GM21423 (cell line): ENCODE measurements at regions not wholly inside any gene's neighbourhood (a gene's known extent, or its start where the extent isn't known, plus 50 kb on each side); places are given as distances from the start of the nearest gene placed in this dataset.
"Not testable (repeated sequence)": the region's sequence is repeated elsewhere in the genome, so short reads cannot be mapped to it uniquely, and the experiment has no call there.

ENCODE experiments used
- ATAC-seq: cut with Tn5 transposase; IDR thresholded peaks from one replicate; pipeline ENCODE4 v1.9.1; 2021; ENCODE audit warnings: mild to moderate bottlenecking, moderate library complexity; ENCODE audit not compliant: unreplicated experiment

GRCh38 chr4:4030509-4030908 is 196.2 kb downstream of the OTOP1 start:
- not testable (repeated sequence) for ATAC-seq

GRCh38 chr4:4031446-4032135 is 195.1 kb downstream of the OTOP1 start:
- ATAC-seq, result not testable (repeated sequence)

DNA sequence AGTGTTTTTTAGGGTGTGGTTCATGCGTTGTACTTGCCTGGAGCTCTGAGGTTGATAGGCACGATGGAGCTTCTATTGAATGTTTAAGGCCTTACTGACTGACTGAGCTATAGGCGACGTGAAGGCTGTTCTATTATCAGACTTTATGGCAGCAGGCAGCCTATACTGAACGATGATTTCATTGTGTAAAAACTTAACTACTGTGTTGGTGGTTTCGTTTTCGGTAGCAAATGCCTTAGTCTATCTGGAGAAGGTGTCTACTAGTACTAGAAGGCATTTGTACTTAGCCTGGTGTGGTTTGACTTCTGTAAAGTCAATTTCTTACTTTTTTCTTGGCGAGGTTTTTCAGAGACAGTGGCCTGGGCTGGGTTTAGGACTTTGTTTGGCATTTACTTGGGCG is 194.4 kb downstream of the OTOP1 start:
- ATAC-seq, result not testable (repeated sequence)

DNA sequence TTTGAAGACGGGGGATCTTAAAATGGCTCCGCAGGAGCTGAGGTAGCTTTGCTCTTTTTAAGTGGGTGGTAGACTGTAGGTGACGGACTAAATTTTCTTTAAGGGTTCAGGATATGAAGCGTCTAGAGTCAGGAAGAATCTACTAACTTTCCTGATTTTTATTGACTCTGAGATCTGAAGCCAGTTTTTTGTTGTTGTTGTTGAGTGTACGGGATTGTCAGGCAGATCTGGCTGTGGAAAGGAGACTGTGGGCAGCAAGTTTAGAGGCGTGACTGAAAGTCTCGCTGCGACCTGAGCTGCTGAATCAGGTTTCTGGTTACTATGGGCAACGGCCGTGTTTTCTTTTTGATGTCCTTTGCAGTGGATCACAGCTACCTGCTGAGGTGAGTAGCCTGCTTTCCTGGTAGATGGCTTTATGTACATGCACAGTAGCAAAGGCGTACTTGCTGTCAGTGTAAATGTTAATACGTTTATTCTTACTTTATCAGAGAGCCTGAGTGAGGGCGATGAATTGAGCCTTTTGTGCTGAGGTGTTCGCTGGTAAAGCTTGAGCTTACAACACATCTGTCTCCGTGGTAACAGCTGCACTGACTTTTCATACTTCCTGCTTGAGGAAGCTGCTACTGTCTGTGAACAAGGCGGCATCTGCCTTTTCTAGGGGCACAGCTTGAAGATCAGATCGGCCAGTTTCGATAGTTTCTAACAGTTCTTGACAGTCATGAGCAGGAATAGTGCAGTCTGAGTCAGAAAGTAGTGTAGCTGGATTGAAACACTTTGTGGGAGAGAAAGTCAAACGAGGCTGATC is 193.7 kb downstream of the OTOP1 start:
- ATAC-seq, result not testable (repeated sequence)

DNA sequence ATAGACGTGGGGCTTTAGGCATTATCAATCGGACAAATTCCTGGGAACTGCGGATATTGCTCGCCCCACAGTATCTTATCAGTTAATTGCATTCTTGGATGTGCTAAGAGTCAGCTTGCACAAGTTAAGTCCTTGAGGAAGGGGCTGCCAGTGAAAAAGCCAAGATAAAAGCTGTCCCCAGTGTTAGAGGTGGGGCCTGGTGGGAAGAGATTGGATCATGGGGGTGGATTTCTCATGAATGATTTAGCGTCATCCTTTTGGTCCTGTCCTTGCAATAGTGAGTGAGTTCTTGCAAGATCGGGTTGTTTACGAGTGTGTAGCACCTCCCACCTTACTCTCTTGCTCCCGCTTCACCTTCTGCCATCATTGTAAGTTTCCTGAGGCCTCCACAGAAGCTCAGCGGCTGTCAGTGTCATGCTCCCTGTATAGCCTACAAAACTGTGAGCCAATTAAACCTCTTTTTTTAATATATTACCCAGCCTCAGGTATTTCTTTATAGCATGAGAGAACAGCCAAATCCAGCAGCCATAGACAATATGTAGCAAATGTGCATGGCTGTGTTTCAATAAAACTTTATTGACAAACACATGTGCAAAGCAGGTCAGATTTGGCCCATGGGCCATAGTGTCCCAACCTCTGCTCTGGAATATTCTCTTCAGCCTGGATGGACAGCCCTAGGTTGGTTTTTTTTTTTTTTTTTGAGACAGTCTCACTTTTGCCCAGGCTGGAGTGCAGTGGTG is 189.2 kb downstream of the OTOP1 start:
- not testable (repeated sequence) for ATAC-seq

GRCh38 chr4:4045823-4046222 is 180.9 kb downstream of the OTOP1 start:
- not testable (repeated sequence) for ATAC-seq

DNA sequence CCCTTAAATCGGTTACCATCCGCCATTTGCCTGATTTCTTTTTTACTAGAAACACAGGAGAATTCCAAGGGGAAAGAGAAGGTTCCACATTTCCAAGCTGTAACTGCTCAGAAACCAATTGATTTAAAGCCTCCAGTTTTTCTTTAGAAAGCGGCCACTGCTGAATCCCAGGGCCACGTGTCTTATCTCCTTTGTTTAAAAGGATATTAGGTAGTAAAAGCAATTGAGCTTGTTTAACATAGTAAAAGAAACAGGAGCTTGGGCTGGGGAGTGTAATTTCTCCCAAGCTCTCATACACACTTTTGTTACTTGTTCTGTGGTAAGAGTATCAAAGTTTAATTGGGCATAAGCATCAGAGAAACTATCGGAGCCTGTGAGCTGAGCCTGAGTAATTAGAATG is 180.0 kb downstream of the OTOP1 start:
- ATAC-seq, result not testable (repeated sequence)

- ATAC-seq, result not testable (repeated sequence)
These were observed 179.5 kb downstream of the OTOP1 start for GRCh38 chr4:4047202-4047601.

DNA sequence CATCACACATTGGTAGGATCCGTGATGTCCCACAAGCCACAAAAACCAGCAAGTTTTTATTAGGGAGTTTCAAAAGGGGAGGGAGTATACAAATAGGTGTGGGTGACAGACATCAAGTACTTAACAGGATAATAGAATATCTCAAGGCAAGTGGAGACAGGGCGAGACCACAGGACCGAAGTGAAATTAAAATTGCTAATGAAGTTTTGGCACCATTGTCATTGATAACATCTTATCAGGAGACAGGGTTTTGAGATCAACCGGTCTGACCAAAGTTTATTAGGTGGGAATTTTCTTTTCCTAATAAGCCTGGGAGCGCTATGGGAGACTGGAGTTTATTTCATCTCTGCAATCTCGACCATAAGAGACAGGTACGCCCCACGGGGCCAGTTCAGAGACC is 178.5 kb downstream of the OTOP1 start:
- ATAC-seq, result not testable (repeated sequence)

GRCh38 chr4:4050781-4051180 is 175.9 kb downstream of the OTOP1 start:
- not testable (repeated sequence) for ATAC-seq

GRCh38 chr4:4052933-4053332 is 173.8 kb downstream of the OTOP1 start:
- not testable (repeated sequence) for ATAC-seq

DNA sequence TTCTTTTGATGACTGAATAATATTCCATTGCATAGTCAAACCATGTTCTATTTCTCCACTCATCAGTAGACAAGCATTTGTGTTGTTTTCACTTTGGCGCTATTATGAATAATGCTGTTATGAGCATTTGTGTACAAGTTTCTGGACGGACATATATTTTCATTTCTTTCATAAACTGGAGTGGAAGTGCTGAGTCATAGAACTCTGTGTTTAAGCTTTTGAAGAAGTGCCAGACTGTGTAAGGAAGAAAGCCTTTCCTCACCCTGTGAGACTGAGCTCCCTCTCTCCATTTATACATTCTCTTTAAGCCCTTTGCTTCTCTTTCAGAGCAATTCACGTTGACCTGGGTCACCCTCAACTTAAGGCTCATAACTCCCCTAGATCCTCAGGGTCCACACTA is 169.5 kb downstream of the OTOP1 start:
- ATAC-seq, result not testable (repeated sequence)

- ATAC-seq, result not testable (repeated sequence)
These were observed 142.6 kb downstream of the OTOP1 start for GRCh38 chr4:4084171-4084570.

GRCh38 chr4:4089716-4090419 is 136.9 kb downstream of the OTOP1 start:
- not testable (repeated sequence) for ATAC-seq

GRCh38 chr4:4090720-4091119 is 136.0 kb downstream of the OTOP1 start:
- ATAC-seq, result not testable (repeated sequence)

DNA sequence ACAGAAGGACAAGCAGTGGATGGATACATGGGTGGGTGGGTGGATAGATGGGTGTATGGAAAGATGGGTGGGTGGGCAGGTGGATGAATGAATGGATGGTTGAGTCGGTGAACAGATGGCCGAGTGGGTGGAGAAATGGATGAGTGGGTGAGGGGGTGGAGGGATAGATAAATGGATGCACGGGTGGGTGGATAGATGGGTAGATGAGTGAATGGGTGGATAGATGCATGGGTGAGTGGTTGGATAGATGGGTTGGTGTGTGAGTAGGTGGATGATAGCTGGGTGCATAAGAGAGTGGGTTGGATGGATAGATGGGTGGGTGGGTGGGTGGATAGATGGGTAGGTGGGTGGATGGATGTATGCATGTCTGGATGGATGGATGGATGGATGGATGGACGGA is 134.6 kb downstream of the OTOP1 start:
- ATAC-seq, result not testable (repeated sequence)

- not testable (repeated sequence) for ATAC-seq
These were observed 127.1 kb downstream of the OTOP1 start for GRCh38 chr4:4099610-4100009.

DNA sequence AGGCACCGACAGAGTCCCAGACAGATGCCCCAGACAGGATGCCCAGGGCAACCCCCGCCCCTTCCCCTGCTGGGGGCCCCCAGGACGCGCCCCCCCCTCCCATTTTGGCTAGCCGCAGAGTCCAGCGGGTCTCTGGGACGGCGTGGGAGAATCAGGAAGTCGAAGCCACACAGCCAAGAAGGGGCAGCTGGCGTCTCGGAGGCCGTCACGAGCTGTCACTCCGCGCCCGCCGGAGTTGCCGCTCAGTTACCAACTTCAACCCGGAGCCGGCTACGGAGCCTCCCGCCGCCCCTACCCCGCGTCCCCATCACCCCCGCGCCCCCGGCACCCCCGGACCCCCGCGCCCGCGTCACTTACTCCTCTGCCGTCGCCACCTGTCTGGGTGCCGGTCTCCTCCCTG is 119.8 kb downstream of the OTOP1 start:
- not testable (repeated sequence) for ATAC-seq

- ATAC-seq, result not testable (repeated sequence)
These were observed 119.2 kb downstream of the OTOP1 start for GRCh38 chr4:4107411-4108107.

- ATAC-seq, result not testable (repeated sequence)
These were observed 111.3 kb downstream of the OTOP1 start for GRCh38 chr4:4115381-4115780.
